Nephron progenitor cell (in vitro differentiated cells): ENCODE measurements at regions not wholly inside any gene's neighbourhood (a gene's known extent, or its start where the extent isn't known, plus 50 kb on each side); places are given as distances from the start of the nearest gene placed in this dataset.

Experiments
- DNase-seq: peaks from one replicate; pipeline ENCODE4 v3.0.0; 2021
- H3K27ac Mint-ChIP-seq: 2 replicates; pipeline ENCODE4 v1.8.0; 2021; ENCODE audit warnings: mild to moderate bottlenecking, moderate library complexity, mixed read lengths
- H3K27me3 Mint-ChIP-seq: 2 replicates; pipeline ENCODE4 v1.8.0; 2021; ENCODE audit warnings: mild to moderate bottlenecking, low read depth, mixed read lengths; ENCODE audit not compliant: poor library complexity
- H3K36me3 Mint-ChIP-seq: 2 replicates; pipeline ENCODE4 v1.8.0; 2021; ENCODE audit warnings: low read depth, mixed read lengths
- H3K4me1 Mint-ChIP-seq: 2 replicates; pipeline ENCODE4 v1.8.0; 2021; ENCODE audit warnings: mixed read lengths
- H3K4me3 Mint-ChIP-seq: 2 replicates; pipeline ENCODE4 v1.8.0; 2021; ENCODE audit warnings: mild to moderate bottlenecking, moderate library complexity, mixed read lengths
- H3K9me3 Mint-ChIP-seq: 2 replicates; pipeline ENCODE4 v1.8.0; 2021; ENCODE audit warnings: mild to moderate bottlenecking, moderate library complexity, mixed read lengths
- CTCF ChIP-seq: fragments of 200-600 bp; sonication (generic); IDR thresholded peaks from 2 replicates; pipeline ENCODE4 v1.5.0; 2021; ENCODE audit warnings: antibody characterized with exemption

GRCh38 chr10:42981358-42982236, 95.3 kb upstream of the RET start:
- Mint-ChIP-seq H3K27me3 (peaks cover 10% of the 10 kb centered on the region), H3K4me3 (no peak overlapping the region), H3K27ac (no peak overlapping the region), H3K4me1 (peaks cover 16% of the 10 kb centered on the region), H3K9me3 (no peaks in the 10 kb centered on the region), H3K36me3 (no peaks in the 10 kb centered on the region)
- TF ChIP-seq CTCF, result no peak
- no peak for DNase-seq

GRCh38 chr10:42982891-42983506, 93.9 kb upstream of the RET start:
- no peak overlapping the region for H3K27ac Mint-ChIP-seq
- H3K4me3 Mint-ChIP-seq, result no peak overlapping the region
- peaks cover 10% of the 10 kb centered on the region for H3K27me3 Mint-ChIP-seq
- DNase-seq, result no peak
- H3K4me1 Mint-ChIP-seq, result peaks cover 27% of the 10 kb centered on the region
- no peak for TF ChIP-seq CTCF
- H3K9me3 Mint-ChIP-seq, result no peaks in the 10 kb centered on the region
- no peaks in the 10 kb centered on the region for H3K36me3 Mint-ChIP-seq

- Mint-ChIP-seq H3K27ac (no peak overlapping the region), H3K27me3 (peaks cover 10% of the 10 kb centered on the region), H3K4me3 (no peak overlapping the region), H3K4me1 (peaks cover 31% of the 10 kb centered on the region), H3K9me3 (no peaks in the 10 kb centered on the region), H3K36me3 (no peaks in the 10 kb centered on the region)
- DNase-seq, result no peak
- TF ChIP-seq CTCF, result no peak
Observed at GRCh38 chr10:42983591-42983990, 93.3 kb upstream of the RET start.

GRCh38 chr10:42984035-42984610, 92.7 kb upstream of the RET start:
- no peaks in the 10 kb centered on the region for H3K36me3 Mint-ChIP-seq

GRCh38 chr10:42984761-42985325, 92.0 kb upstream of the RET start:
- H3K27me3 Mint-ChIP-seq, result peaks cover 10% of the 10 kb centered on the region
- TF ChIP-seq CTCF, result no peak
- H3K9me3 Mint-ChIP-seq, result no peaks in the 10 kb centered on the region
- no peaks in the 10 kb centered on the region for H3K36me3 Mint-ChIP-seq
- no peak overlapping the region for H3K4me3 Mint-ChIP-seq
- peaks cover 36% of the 10 kb centered on the region for H3K4me1 Mint-ChIP-seq
- no peak for DNase-seq
- H3K27ac Mint-ChIP-seq, result no peak overlapping the region

More at GRCh38 chr10:42984035-42984610, 92.7 kb upstream of the RET start:
- Mint-ChIP-seq H3K4me3 (no peak overlapping the region), H3K9me3 (no peaks in the 10 kb centered on the region), H3K27me3 (peaks cover 10% of the 10 kb centered on the region), H3K27ac (no peak overlapping the region), H3K4me1 (peaks cover 36% of the 10 kb centered on the region)
- TF ChIP-seq CTCF, result no peak
- no peak for DNase-seq
